ENCODE measurements at regions not wholly inside any gene's neighbourhood (a gene's known extent, or its start where the extent isn't known, plus 50 kb on each side); places are given as distances from the start of the nearest gene placed in this dataset.

DNA sequence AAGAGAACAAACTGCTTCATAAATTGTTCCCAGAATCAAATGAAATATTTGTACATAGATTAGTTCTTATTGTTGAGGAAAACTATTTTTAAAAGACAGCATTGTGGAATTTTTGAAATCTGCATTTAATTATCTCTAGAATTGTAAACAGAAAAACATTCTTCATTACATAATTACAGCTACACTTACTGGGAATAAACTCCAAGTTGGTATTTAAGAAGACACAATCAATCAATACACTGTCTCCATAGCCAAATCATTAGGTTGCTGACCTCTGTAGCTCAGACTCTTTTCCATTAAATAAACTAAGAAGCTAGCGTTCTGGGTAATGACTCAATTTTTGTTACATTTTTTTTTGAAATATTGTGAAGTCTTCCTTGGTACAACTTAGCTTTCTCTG, 70.2 kb upstream of the PIEZO2 start:
- Histone ChIP-seq H3K4me3 (no peak overlapping the region), H2AFZ (no peak overlapping the region), H3K27me3 (no peaks in the 10 kb centered on the region), H3K9me3 (ENCODE audit: low read depth) (no peaks in the 10 kb centered on the region), H3K4me2 (no peak overlapping the region), H3K36me3 (replicated peaks; ENCODE audit: insufficient read depth, low read depth) (no peaks in the 10 kb centered on the region), H3K9me2 (replicated peaks; ENCODE audit: insufficient read depth) (no peaks in the 10 kb centered on the region), H4K20me1 (ENCODE audit: insufficient read depth, poor library complexity, severe bottlenecking) (no peaks in the 10 kb centered on the region), H3K27ac (no peak overlapping the region), H3K4me1 (ENCODE audit: insufficient read depth) (no peaks in the 10 kb centered on the region), H3K79me2 (no peaks in the 10 kb centered on the region)
- 70% methylated on average over 1 of the region's 1 CpG for WGBS (ENCODE audit: low lambda C conversion rate, missing lambda C conversion rate)
- no peak for DNase-seq (ENCODE audit: low spot score)
- TF ChIP-seq EZH2 (IDR thresholded peaks at IDR 0.05; ENCODE audit: borderline replicate concordance): no peak
- TF ChIP-seq CTCF (IDR thresholded peaks at IDR 0.05; ENCODE audit: poor library complexity): no peak
- TF ChIP-seq EZH2phosphoT487 (IDR thresholded peaks at IDR 0.05; ENCODE audit: low read depth, severe bottlenecking, unreplicated experiment): no peak

DNA sequence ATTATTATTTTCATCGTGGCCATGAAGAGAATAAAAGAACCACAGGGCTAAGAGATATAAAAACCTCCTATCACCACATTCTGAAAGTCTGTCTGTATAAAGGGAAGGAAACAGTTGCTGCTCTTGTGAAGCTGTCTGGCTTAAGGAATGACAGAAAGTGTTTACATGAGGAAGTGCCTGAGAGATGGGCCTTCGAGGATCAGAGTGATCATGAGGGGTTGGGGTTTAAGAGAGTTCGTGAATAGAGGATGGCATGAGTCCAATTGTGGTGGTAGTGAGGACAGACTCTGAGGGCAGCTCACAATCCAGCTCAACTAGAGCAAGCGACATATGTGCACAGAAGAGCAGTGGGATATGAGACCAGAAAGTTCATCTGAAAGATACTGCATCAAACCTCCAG, 65.8 kb upstream of the PIEZO2 start:
- no peaks in the 10 kb centered on the region for H3K27me3 ChIP-seq

GRCh38 chr18:11204020-11204419, 54.7 kb upstream of the PIEZO2 start:
- H4K20me1 ChIP-seq (ENCODE audit: insufficient read depth, poor library complexity, severe bottlenecking): no peaks in the 10 kb centered on the region
- no peak overlapping the region for H3K4me2 ChIP-seq
- TF ChIP-seq CTCF (IDR thresholded peaks at IDR 0.05; ENCODE audit: poor library complexity): no peak
- no peak for TF ChIP-seq EZH2phosphoT487 (IDR thresholded peaks at IDR 0.05; ENCODE audit: low read depth, severe bottlenecking, unreplicated experiment)
- TF ChIP-seq EZH2 (IDR thresholded peaks at IDR 0.05; ENCODE audit: borderline replicate concordance): no peak
- no peak overlapping the region for H3K27ac ChIP-seq
- no peak overlapping the region for H3K4me3 ChIP-seq
- no peaks in the 10 kb centered on the region for H3K9me2 ChIP-seq (replicated peaks; ENCODE audit: insufficient read depth)
- no peaks in the 10 kb centered on the region for H3K79me2 ChIP-seq
- no peak for DNase-seq (ENCODE audit: low spot score)
- H3K4me1 ChIP-seq (ENCODE audit: insufficient read depth): no peaks in the 10 kb centered on the region
- 68% methylated on average over 3 of the region's 3 CpGs for WGBS (ENCODE audit: low lambda C conversion rate, missing lambda C conversion rate)
- H3K27me3 ChIP-seq: no peaks in the 10 kb centered on the region
- no peaks in the 10 kb centered on the region for H3K9me3 ChIP-seq (ENCODE audit: low read depth)
- H3K36me3 ChIP-seq (replicated peaks; ENCODE audit: insufficient read depth, low read depth): no peaks in the 10 kb centered on the region
- no peak overlapping the region for H2AFZ ChIP-seq

More for the DNA sequence above, 65.8 kb upstream of the PIEZO2 start:
- Histone ChIP-seq H2AFZ (no peak overlapping the region), H3K4me1 (ENCODE audit: insufficient read depth) (no peaks in the 10 kb centered on the region), H3K9me2 (replicated peaks; ENCODE audit: insufficient read depth) (no peaks in the 10 kb centered on the region), H3K4me3 (no peak overlapping the region), H3K9me3 (ENCODE audit: low read depth) (no peaks in the 10 kb centered on the region), H4K20me1 (ENCODE audit: insufficient read depth, poor library complexity, severe bottlenecking) (no peaks in the 10 kb centered on the region), H3K27ac (no peak overlapping the region), H3K4me2 (no peak overlapping the region), H3K79me2 (no peaks in the 10 kb centered on the region), H3K36me3 (replicated peaks; ENCODE audit: insufficient read depth, low read depth) (no peaks in the 10 kb centered on the region)
- TF ChIP-seq EZH2phosphoT487 (IDR thresholded peaks at IDR 0.05; ENCODE audit: low read depth, severe bottlenecking, unreplicated experiment): no peak
- TF ChIP-seq EZH2 (IDR thresholded peaks at IDR 0.05; ENCODE audit: borderline replicate concordance): no peak
- no peak for TF ChIP-seq CTCF (IDR thresholded peaks at IDR 0.05; ENCODE audit: poor library complexity)
- 61% methylated on average over 4 of the region's 4 CpGs for WGBS (ENCODE audit: low lambda C conversion rate, missing lambda C conversion rate)
- DNase-seq (ENCODE audit: low spot score): no peak

GRCh38 chr18:11199477-11199876, 50.1 kb upstream of the PIEZO2 start:
- Histone ChIP-seq H3K27me3 (no peaks in the 10 kb centered on the region), H3K79me2 (no peaks in the 10 kb centered on the region), H3K9me3 (ENCODE audit: low read depth) (no peaks in the 10 kb centered on the region), H3K9me2 (replicated peaks; ENCODE audit: insufficient read depth) (no peaks in the 10 kb centered on the region), H4K20me1 (ENCODE audit: insufficient read depth, poor library complexity, severe bottlenecking) (no peaks in the 10 kb centered on the region), H2AFZ (no peak overlapping the region), H3K36me3 (replicated peaks; ENCODE audit: insufficient read depth, low read depth) (no peaks in the 10 kb centered on the region), H3K4me2 (no peak overlapping the region), H3K4me1 (ENCODE audit: insufficient read depth) (no peaks in the 10 kb centered on the region), H3K27ac (no peak overlapping the region), H3K4me3 (no peak overlapping the region)
- DNase-seq (ENCODE audit: low spot score): no peak
- 45% methylated on average over 3 of the region's 3 CpGs for WGBS (ENCODE audit: low lambda C conversion rate, missing lambda C conversion rate)
- TF ChIP-seq CTCF (IDR thresholded peaks at IDR 0.05; ENCODE audit: poor library complexity) (no peak), EZH2phosphoT487 (IDR thresholded peaks at IDR 0.05; ENCODE audit: low read depth, severe bottlenecking, unreplicated experiment) (no peak), EZH2 (IDR thresholded peaks at IDR 0.05; ENCODE audit: borderline replicate concordance) (no peak)

All from hepatocyte (in vitro differentiated cells).